Fibroblast of mammary gland (primary cell): ENCODE measurements at regions not wholly inside any gene's neighbourhood (a gene's known extent, or its start where the extent isn't known, plus 50 kb on each side); places are given as distances from the start of the nearest gene placed in this dataset.

Experiments used
- DNase-seq: peaks from one replicate; pipeline ENCODE4 v3.0.0-alpha.2; 2010; ENCODE audit warnings: low read depth
- H3K4me3 ChIP-seq: 2 replicates; pipeline ENCODE4 v1.5.1; 2011; ENCODE audit warnings: low read depth, mild to moderate bottlenecking, low read length, moderate library complexity; ENCODE audit not compliant: control insufficient read depth
- CTCF ChIP-seq: conservative IDR thresholded peaks from 2 replicates; pipeline ENCODE4 v1.5.1; 2011; ENCODE audit warnings: low read depth, low read length, inconsistent platforms; ENCODE audit not compliant: control insufficient read depth, insufficient read depth

- no peak for DNase-seq
- TF ChIP-seq CTCF, result no peak
These were observed 210.1 kb upstream of the FUT9 start for GRCh38 chr6:95805699-95806098.

GRCh38 chr6:95815389-95816056, 200.3 kb upstream of the FUT9 start:
- TF ChIP-seq CTCF, result no peak
- H3K4me3 ChIP-seq, result no peak overlapping the region
- DNase-seq, result no peak

More at GRCh38 chr6:95805699-95806098, 210.1 kb upstream of the FUT9 start:
- H3K4me3 ChIP-seq, result no peak overlapping the region

GRCh38 chr6:95819461-95819860, 196.3 kb upstream of the FUT9 start:
- H3K4me3 ChIP-seq, result no peak overlapping the region
- TF ChIP-seq CTCF, result no peak
- no peak for DNase-seq

GRCh38 chr6:95819939-95820338, 195.8 kb upstream of the FUT9 start:
- no peak for TF ChIP-seq CTCF
- no peak for DNase-seq
- H3K4me3 ChIP-seq, result no peak overlapping the region

DNA sequence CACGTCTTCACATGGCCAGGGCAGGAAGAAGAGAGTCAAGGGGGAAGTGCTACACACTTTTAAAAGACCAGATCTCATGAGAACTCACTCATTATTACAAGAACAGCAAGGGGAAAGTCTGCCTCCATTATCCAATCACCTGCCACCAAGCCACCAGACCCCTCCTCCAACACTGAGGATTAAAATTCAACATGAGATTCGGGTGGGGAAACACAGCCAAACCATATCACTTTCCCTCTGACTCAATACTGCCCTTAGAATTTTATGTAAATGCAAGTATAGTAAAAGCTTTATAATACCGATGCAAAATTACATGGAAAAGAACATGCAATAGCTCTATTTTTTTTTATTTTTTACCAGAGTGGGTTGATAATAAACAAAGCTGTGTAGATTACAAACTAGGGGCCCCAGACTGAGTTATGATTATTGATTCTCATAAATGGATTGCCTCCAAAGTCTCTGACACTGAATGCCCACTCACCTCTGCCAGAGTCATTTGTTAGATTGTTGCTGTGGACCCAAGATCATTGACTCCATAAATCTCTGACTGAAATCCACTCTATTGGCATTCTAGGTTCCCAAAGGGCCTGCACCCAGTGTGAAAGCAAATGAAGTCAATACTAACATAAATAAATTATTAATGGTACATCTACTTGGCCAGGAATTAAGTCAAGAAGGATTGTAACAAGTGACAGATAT, 184.8 kb upstream of the FUT9 start:
- no peak for TF ChIP-seq CTCF
- DNase-seq, result no peak
- H3K4me3 ChIP-seq, result no peak overlapping the region

- no peak for DNase-seq
- H3K4me3 ChIP-seq, result no peak overlapping the region
- TF ChIP-seq CTCF, result no peak
These were observed 177.9 kb upstream of the FUT9 start for GRCh38 chr6:95837890-95838289.

- no peak overlapping the region for H3K4me3 ChIP-seq
- no peak for TF ChIP-seq CTCF
- no peak for DNase-seq
These were observed 174.2 kb upstream of the FUT9 start for GRCh38 chr6:95841560-95841959.
